Pancreas (tissue), 10 donors: ENCODE measurements at regions not wholly inside any gene's neighbourhood (a gene's known extent, or its start where the extent isn't known, plus 50 kb on each side); places are given as distances from the start of the nearest gene placed in this dataset.

Experiments used
- ATAC-seq, 4 donors: fragments of 200-7000 bp; cut with Tn5 transposase; one replicate each; pipeline versions ENCODE4 v1.8.0 to v1.9.1; 2020; ENCODE audit warnings: mild to moderate bottlenecking in 4 of 4, moderate library complexity in 4 of 4
- DNase-seq, 6 donors: peaks; one replicate each; pipeline ENCODE4 v3.0.0-alpha.2; 2020
- FAIRE-seq: peaks from 2 replicates; lab custom pipeline; 2012; peaks lifted over from hg19 to GRCh38; lab: Jason Lieb, UNC
- H3K27ac ChIP-seq, 4 donors: fragments of 200-600 bp; sonication (generic); 1 replicate in 3 of 4; 2 replicates in 1 of 4; pipeline versions ENCODE4 v1.5.0 to v1.8.0; 2020
- H3K27me3 ChIP-seq, 4 donors: fragments of 200-600 bp; one replicate each; pipeline ENCODE4 v1.8.0; 2021
- H3K36me3 ChIP-seq, 3 donors: fragments of 200-600 bp; sonication (generic) in 1 of 3; one replicate each; pipeline versions ENCODE4 v1.5.0 to v1.8.0; 2020 to 2021
- H3K4me1 ChIP-seq, 3 donors: fragments of 200-600 bp; one replicate each; pipeline ENCODE4 v1.8.0; 2021
- H3K4me3 ChIP-seq, 4 donors: fragments of 200-600 bp; sonication (generic) in 2 of 4; one replicate each; pipeline versions ENCODE4 v1.5.0 to v1.8.0; 2020 to 2021
- H3K9me3 ChIP-seq, 4 donors: fragments of 200-600 bp; one replicate each; pipeline ENCODE4 v1.8.0; 2021
- WGBS, 2 donors: extraction: QIAGEN DNeasy Blood & Tissue Kit; methylation state at CpG; one replicate each; pipeline ENCODE4 v1.1.7; 2013; 5-methylcytosine and 5-hydroxymethylcytosine counted together
- intact Hi-C, 3 donors: fragments of 100-400 bp; cut with DNase I; formaldehyde crosslinking; loops; one replicate each; pipeline versions ENCODE4 v1.11.1 to v1.14.2; 2022
- TF ChIP-seq, protein P1 (sequence below), 4 donors: fragments of 200-600 bp; sonication (generic) in 3 of 4; IDR thresholded peaks; one replicate each; pipeline versions ENCODE4 v1.5.0 to v1.8.0; 2021; ENCODE audit warnings: antibody characterized with exemption in 4 of 4
- donor health status: healthy with polysubstance abuse.
- donor health status: DM: no; HTN: no; CAD: no; lungs with moderate emphysema.
- donor health status: DM: no; HTN: no; CAD: no.
- donor health status: control.
- donor health status: control.
- donor health status: Bipolar disorder and iron deficiency.
- donor health status: DM: yes; HTN: yes; CAD: no.
- donor health status: DM: no; HTN: no; CAD: no.
- donor health status: DM: no; HTN: no; CAD: no.
- donor health status: DM: yes; HTN: yes; CAD: no.

DNA sequence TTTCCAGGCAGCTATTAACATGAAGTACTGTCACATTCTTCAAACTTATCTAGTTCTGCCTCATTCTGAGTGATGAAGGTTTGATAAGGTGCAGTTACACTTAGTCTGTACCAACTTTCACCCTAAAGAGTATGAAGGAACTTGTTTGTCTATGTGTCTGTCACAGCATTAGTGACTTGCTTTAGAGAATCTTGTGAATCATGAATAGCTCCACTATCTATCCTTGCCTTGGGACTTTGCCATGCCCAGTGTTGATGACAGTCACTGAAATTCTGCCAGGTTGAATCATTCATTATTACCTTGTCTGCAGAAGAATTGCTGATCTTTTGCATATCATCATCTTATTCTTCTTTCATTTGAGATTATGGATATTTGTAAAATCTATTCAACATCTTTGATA, 50.9 kb upstream of the A1CF start:
- no peak overlapping the region for H3K4me3 ChIP-seq
- intact Hi-C loops = no loop called here
- FAIRE-seq (no peak), ATAC-seq (no peak), DNase-seq (no peak)
- H3K27ac ChIP-seq = no peak overlapping the region
- no peaks in the 10 kb centered on the region for H3K36me3 ChIP-seq
- no peaks in the 10 kb centered on the region for H3K27me3 ChIP-seq
- TF ChIP-seq, protein P1, sequence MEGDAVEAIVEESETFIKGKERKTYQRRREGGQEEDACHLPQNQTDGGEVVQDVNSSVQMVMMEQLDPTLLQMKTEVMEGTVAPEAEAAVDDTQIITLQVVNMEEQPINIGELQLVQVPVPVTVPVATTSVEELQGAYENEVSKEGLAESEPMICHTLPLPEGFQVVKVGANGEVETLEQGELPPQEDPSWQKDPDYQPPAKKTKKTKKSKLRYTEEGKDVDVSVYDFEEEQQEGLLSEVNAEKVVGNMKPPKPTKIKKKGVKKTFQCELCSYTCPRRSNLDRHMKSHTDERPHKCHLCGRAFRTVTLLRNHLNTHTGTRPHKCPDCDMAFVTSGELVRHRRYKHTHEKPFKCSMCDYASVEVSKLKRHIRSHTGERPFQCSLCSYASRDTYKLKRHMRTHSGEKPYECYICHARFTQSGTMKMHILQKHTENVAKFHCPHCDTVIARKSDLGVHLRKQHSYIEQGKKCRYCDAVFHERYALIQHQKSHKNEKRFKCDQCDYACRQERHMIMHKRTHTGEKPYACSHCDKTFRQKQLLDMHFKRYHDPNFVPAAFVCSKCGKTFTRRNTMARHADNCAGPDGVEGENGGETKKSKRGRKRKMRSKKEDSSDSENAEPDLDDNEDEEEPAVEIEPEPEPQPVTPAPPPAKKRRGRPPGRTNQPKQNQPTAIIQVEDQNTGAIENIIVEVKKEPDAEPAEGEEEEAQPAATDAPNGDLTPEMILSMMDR (IDR thresholded peaks at IDR 0.05) = no peak
- no peaks in the 10 kb centered on the region for H3K9me3 ChIP-seq
- H3K4me1 ChIP-seq = peaks cover 0 to 17% (median 3%) of the 10 kb centered on the region in 3 donors

DNA sequence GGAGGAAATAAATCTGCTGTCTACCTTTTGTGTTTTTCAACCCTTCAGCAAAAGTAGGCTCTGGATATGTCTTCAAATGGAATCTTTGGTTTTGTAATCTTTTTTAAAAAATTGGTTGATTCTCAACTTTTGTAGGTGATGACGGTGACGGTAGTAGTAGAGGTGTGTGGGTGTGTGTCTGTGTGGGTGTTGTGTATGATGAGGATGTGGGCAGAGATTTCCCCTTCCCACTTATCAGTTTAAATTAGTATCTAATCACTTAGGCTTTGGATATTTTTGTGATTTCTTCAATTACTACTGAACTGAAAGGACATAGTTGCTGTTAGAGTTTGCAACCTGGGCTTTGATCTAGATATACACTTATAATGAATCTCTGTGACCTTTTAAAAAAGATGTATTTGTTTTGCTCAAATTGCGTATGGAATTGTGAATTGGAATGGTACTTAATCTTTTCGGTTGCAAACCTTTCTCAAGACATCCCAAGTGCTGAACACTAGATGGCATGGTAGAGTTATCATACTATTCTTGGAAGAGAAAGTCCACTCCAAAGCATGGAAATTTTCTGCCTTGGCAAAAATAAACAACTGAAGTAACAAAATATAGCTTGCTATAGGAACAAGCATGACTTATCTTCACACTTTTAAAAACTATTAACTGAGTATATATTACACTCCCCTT, 51.9 kb upstream of the A1CF start:
- 16 to 24% methylated on average over 4 of the region's 4 CpGs for WGBS, 2 donors
- DNase-seq (no peak), ATAC-seq (peak; percentile 55 to 93 (median 84)), FAIRE-seq (peak; percentile 78)
- TF ChIP-seq, protein P1 (IDR thresholded peaks at IDR 0.05) = peak in 3 of 4 donors; percentile 15 to 39 (median 36)
- intact Hi-C loops = no loop called here
- Histone ChIP-seq H3K27me3 (no peaks in the 10 kb centered on the region), H3K9me3 (no peaks in the 10 kb centered on the region), H3K36me3 (no peaks in the 10 kb centered on the region), H3K4me1 (peaks cover 0 to 7% (median 0%) of the 10 kb centered on the region in 3 donors), H3K27ac (no peak overlapping the region), H3K4me3 (no peak overlapping the region)

DNA sequence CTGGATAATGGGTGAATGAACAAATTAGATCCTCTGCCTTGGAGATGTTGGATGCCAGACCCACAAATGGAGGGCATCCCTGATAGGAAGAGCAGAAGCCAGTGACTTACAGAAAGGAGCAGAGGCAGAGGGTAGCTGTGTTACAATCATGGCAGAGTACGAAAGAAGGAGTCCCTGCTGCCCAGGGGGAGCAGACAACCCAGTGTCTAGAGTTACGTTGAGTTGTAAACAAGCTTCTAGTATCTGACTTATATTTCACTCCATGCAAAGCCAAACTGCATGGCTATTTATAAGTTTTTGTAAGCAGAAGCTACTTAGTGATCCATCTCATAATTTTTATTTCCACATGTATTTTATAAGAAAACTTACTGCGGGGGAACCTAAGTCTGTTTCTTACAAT, 56.2 kb upstream of the A1CF start:
- H3K27ac ChIP-seq = no peak overlapping the region
- no peaks in the 10 kb centered on the region for H3K36me3 ChIP-seq
- TF ChIP-seq, protein P1 (IDR thresholded peaks at IDR 0.05) = no peak
- DNase-seq (no peak), FAIRE-seq (no peak), ATAC-seq (no peak)
- intact Hi-C loops = no loop called here
- H3K27me3 ChIP-seq = no peaks in the 10 kb centered on the region
- 85 to 91% methylated on average over 3 of the region's 3 CpGs for WGBS, 2 donors
- peaks cover 0 to 3% (median 0%) of the 10 kb centered on the region in 3 donors for H3K4me1 ChIP-seq
- no peaks in the 10 kb centered on the region for H3K9me3 ChIP-seq
- no peak overlapping the region for H3K4me3 ChIP-seq

DNA sequence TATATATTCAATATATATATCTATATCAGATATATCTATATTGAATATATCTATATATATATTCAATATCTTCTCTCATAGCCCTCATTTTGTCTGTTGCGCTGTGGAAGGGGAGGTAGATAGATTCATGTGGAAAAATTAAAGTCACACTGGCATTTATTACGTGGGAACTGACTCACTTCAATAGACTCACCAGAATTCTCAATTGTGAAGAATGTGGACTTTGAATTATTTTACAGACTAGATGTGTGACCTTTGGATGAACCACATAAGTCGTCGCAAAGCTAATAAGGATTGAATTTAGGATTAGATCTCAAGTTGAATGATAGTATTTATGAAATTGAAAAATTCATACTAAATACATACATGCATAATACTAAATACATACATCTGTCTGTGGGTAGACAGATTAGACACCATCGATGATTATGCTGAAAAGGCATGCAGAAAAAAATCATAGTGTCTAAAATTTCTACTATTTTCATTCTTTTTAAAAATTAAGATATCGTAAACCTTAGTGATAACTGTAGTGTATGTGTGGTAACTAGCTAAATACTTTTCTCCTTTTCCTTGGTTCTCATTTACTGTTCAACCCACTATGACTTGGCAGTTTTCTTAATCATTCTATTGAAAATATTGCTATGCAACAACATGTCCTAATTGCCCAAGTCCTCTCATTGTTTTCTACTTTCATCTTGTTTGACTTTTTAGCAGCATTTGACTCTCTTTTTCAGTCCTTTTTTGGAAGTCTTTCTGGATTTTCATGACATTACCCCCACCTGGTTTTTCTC, 61.8 kb upstream of the A1CF start:
- H3K36me3 ChIP-seq = no peaks in the 10 kb centered on the region
- H3K27ac ChIP-seq = no peak overlapping the region
- no peaks in the 10 kb centered on the region for H3K4me1 ChIP-seq
- WGBS, 2 donors = 93% methylated on average over 6 of the region's 6 CpGs
- intact Hi-C loops = no loop called here
- no peaks in the 10 kb centered on the region for H3K27me3 ChIP-seq
- FAIRE-seq (no peak), DNase-seq (no peak), ATAC-seq (no peak)
- no peak overlapping the region for H3K4me3 ChIP-seq
- TF ChIP-seq, protein P1 (IDR thresholded peaks at IDR 0.05) = no peak
- no peaks in the 10 kb centered on the region for H3K9me3 ChIP-seq

DNA sequence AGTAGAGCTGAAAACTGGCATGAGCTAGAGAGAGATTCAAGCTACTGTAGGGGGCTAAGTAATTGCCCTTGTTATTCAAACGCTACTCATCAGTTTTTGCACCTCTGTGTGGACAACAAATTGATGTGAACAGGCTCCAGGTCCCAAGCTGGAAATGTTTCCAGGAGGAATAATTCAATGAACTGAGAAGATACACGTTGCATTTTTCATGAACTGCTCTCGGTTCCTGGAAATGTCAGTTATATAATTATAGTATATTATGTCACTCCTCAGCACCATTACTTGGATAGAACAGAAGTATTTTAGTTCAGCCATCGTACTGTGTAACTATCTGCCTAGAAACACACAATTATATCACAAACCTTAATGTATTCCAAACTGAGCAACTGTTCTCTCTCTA, 65.9 kb upstream of the A1CF start:
- ATAC-seq (no peak), DNase-seq (no peak), FAIRE-seq (no peak)
- Histone ChIP-seq H3K27me3 (no peaks in the 10 kb centered on the region), H3K27ac (no peak overlapping the region), H3K4me3 (no peak overlapping the region), H3K4me1 (no peaks in the 10 kb centered on the region), H3K36me3 (no peaks in the 10 kb centered on the region), H3K9me3 (no peaks in the 10 kb centered on the region)
- TF ChIP-seq, protein P1 (IDR thresholded peaks at IDR 0.05) = no peak
- intact Hi-C loops = no loop called here
- 50 to 55% methylated on average over 4 of the region's 4 CpGs for WGBS, 2 donors
